ENCODE measurements at regions not wholly inside any gene's neighbourhood (a gene's known extent, or its start where the extent isn't known, plus 50 kb on each side); places are given as distances from the start of the nearest gene placed in this dataset.

- no peak for TF ChIP-seq CTCF (IDR thresholded peaks at IDR 0.05)
- no peak for TF ChIP-seq MYC (IDR thresholded peaks at IDR 0.05; ENCODE audit: borderline replicate concordance, low read length)
- no peak for TF ChIP-seq RCOR1 (IDR thresholded peaks at IDR 0.05; ENCODE audit: low read depth, low read length)
- no peak for TF ChIP-seq POLR2A (IDR thresholded peaks at IDR 0.05; ENCODE audit: low read length)
- no peak for TF ChIP-seq SREBF2 (IDR thresholded peaks at IDR 0.05)
- TF ChIP-seq REST (IDR thresholded peaks at IDR 0.05): no peak
- no peak for TF ChIP-seq ZSCAN20 (CRISPR knock-in tag; IDR thresholded peaks at IDR 0.05)
- no peak for TF ChIP-seq MAX (IDR thresholded peaks at IDR 0.05)
- no peak for TF ChIP-seq HOXB13 (CRISPR knock-in tag; IDR thresholded peaks at IDR 0.05; ENCODE audit: low read depth)
- no peak for TF ChIP-seq JUN (IDR thresholded peaks at IDR 0.05)
- no peak for TF ChIP-seq CHD2 (IDR thresholded peaks at IDR 0.05; ENCODE audit: low read length, partially characterized antibody)
Observed at GRCh38 chr9:88772575-88772974, 218.7 kb upstream of the S1PR3 start.
